GM21381 (cell line): ENCODE measurements at regions not wholly inside any gene's neighbourhood (a gene's known extent, or its start where the extent isn't known, plus 50 kb on each side); places are given as distances from the start of the nearest gene placed in this dataset.
"Not testable (repeated sequence)": the region's sequence is repeated elsewhere in the genome, so short reads cannot be mapped to it uniquely, and the experiment has no call there.

Experiments used
- ATAC-seq: cut with Tn5 transposase; IDR thresholded peaks from one replicate; pipeline ENCODE4 v1.9.1; 2021; ENCODE audit warnings: mild to moderate bottlenecking, moderate library complexity; ENCODE audit not compliant: unreplicated experiment

DNA sequence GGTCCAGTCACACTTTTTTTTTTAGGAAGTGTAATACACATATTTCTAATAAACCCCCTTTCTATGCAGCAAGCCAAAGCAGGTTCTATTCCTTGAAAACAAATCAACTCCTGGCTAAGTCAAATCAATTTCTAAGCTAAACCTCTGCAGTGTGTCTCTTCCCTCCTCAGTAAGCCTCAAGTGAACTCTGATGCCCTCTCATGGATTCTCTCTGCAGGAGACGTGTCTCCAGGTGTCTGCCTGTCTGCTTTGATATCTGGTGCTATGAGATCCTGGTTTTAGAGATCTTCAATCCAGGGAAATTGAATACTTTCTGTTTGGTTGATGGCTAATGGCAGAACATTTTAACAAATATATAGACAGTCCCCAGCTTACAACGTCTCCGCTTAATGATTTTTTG is 791.7 kb downstream of the AACS start:
- ATAC-seq = no peak

DNA sequence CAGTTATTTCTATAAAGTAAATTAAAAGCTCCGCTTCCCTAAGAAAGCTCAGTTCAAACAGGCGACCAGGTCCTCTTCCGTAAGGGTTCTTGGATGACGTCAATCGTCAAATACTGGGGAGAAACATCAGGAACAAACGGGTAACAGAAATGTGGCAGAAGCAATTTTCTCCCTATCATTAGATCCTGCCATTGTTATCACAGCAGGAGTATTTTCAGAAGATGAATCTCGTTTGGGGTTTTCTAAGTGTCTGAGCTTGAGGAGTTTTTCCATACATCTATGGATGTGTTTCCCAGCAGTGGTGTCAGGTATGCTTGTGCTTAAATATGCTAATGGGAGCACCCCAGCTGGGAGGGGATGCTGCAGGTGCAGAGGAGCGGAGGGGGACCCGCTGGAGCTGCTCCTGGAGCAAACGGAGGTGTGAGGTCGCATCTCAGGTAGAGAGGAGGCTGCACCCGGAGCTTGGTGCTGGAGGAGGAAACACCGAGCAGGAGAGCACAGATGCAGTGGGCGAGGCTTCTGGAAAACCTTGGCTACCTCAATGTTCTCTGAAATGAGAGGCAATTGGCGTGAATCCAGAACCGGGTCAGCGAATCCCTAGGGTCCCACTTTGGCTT is 795.5 kb downstream of the AACS start:
- no peak for ATAC-seq

- no peak for ATAC-seq
Observed at GRCh38 chr12:125861299-125862281, 796.4 kb downstream of the AACS start.

- not testable (repeated sequence) for ATAC-seq
Observed at GRCh38 chr12:125865236-125865635, 800.0 kb downstream of the AACS start.

DNA sequence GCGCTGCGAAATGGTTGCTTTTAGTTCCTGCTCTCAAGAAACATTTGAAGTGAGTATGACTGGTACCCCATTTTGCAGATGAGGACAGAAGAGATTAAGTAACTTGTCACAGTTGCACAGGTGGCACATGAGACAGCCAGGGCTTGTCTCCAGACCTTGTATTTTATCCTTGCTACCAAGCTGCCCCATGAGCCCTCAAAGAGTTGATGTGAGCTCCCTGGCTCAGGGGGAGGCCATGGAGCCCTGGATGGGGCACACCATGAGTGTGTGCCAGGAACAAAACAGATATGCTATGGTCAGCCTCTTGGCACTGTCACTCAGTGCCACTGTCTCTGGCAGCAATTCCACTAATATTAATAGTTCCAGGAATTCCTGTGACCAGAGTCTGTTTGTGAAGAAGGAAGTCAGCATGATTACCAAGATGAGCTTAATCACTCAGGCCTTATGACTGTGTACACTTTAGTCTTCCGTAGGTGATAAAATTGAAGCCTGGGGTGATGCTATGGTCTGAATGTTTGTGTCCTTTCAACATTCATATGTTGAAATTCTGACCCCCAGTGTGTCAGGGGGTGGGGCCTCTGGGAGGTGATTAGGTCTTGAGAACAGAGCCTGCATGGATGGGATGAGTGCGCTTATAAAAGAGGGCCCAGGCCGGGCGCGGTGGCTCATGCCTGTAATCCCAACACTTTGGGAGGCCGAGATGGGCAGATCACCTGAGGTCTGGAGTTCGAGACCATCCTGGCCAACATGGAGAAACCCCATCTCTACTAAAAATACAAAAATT is 806.8 kb downstream of the AACS start:
- ATAC-seq = no peak

DNA sequence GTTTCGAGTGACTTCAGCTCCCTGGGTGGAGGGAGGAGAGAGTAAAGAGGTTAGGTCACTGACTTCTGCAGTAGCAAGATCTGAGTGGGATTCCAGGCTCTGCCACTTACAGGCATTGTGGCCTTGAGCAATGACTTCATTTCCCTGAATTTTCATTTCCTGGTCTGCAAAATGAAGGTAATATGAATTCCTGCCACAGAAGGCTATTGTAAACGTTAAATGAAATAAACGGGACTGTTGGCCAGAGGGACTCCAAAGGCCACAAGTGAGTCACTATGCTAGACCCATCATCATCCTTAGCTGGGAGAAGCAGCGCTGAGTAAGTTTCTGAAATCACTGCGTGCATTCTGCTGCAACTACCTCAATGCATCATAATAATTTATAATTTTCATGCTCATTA is 807.8 kb downstream of the AACS start:
- no peak for ATAC-seq

GRCh38 chr12:125878483-125878882 is 813.2 kb downstream of the AACS start:
- ATAC-seq = no peak

- ATAC-seq = no peak
Observed at GRCh38 chr12:125882141-125882540, 816.9 kb downstream of the AACS start.

GRCh38 chr12:125888921-125889320 is 823.7 kb downstream of the AACS start:
- no peak for ATAC-seq

GRCh38 chr12:125889742-125890141 is 824.5 kb downstream of the AACS start:
- ATAC-seq = no peak

DNA sequence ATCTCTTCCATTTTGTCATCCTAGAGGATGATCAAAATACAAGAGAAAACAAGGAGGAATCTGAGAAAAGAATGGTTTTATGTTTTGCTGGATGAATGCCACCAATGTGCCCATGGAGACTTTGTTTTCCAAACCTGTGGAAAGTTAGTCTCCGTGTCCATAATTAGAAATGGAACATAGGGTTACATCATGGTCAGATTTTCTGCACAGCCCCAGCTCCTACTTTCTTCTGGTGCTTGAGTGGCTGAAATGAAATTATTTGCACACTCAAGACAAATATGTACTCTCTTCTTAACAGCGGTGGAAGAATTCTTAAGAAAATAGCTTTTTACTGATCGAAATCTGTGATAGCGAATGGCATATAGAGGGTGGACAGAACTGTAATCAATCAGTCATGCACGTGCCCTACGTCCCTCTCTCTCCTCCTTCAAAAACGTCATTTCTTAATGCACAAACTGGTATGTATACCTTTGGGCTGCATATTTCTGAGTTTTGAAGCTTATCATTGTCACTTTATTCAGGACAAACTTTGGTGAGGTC is 825.2 kb downstream of the AACS start:
- no peak for ATAC-seq

- ATAC-seq = no peak
Observed at GRCh38 chr12:125890971-125891370, 825.7 kb downstream of the AACS start.

DNA sequence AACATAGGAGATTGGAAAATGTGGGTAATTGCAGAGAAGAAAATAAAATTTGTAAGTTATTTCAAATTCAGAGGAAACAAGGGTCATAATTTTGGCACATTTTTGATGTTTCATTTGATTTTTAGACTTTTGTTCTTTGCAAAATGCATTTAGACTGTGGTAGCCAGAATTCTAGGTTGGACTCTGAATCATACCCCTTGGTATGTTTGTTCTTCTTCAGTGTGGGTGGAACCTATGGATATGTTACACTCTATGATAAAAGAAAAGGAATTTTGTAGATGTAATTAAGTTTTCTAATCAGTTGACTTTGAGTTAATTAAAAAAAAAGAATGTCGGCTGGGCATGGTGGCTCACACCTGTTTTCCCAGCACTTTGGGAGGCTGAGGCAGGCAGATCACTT is 827.0 kb downstream of the AACS start:
- no peak for ATAC-seq

GRCh38 chr12:125902991-125903390 is 837.8 kb downstream of the AACS start:
- ATAC-seq = no peak

GRCh38 chr12:125907351-125907750 is 842.1 kb downstream of the AACS start:
- ATAC-seq = no peak

- ATAC-seq = no peak
Observed at GRCh38 chr12:125919856-125920470, 854.7 kb downstream of the AACS start.

DNA sequence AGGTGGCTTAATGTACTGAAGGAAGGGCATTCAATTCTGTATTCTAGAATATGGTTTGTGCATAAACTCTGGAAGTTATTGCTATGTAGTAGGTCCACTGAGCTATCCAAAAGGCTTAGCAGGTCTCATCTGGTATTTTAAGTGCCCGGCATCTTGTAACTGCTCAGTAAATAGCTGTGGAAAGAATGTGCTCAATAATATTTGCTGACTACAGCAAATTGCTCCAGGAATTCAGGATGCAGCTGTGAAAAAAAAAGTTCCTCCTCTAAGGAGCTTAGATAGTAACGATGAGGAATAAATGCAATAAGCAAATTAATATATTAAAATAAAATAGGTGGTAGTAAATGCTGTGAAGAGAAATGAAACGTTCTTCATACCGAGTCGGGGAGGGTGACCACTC is 857.1 kb downstream of the AACS start:
- no peak for ATAC-seq

- no peak for ATAC-seq
Observed at GRCh38 chr12:125936502-125936901, 871.3 kb downstream of the AACS start.

DNA sequence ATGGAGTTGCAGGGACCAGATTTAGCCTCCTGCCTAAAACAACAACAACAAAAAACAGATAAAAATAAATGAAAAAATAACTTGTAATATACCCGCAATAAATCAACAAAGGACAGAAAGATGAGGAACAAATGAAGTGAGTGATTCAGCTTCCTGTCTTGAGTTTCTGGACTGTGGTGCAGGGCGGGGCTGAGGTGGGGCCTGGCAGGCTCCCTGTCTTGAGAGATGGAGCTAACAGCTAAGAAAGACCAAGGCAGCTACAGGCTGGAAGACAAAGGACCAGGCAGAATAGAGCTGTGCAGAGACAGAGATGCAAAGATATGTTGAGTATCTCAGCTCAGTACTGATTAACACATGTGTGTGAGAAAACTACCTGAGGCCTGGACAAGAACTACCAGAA is 879.2 kb downstream of the AACS start:
- no peak for ATAC-seq

DNA sequence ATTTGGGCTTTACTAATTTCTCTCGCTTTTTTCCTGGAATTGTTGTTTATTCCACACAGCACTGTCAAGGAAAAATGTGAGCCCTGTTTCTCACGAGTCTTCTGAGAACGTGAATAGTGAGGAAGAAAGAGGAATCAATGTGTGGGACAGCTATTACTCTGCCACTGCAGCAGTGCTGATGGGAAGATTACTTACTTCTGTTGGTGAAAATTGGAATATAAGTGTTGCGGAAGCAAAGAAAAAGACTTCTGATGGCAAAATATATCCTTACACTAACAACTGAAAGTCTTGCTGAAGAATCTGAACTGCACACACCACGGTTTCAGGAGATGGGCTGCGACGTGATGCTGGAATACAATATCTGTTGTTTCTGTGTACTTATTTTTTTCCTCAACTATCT is 884.2 kb downstream of the AACS start:
- ATAC-seq = no peak

GRCh38 chr12:125954362-125954761 is 889.1 kb downstream of the AACS start:
- ATAC-seq = no peak
